H1 (cell line): ENCODE measurements at regions not wholly inside any gene's neighbourhood (a gene's known extent, or its start where the extent isn't known, plus 50 kb on each side); places are given as distances from the start of the nearest gene placed in this dataset.

Source experiments
- CTCF ChIA-PET: fragments of 300-600 bp; sonication (Branson Sonifier 250); formaldehyde crosslinking; loops from one replicate; lab custom pipeline; 2021; ENCODE audit not compliant: partially characterized antibody; lab: Charles Lee
- POLR2A ChIA-PET: fragments of 300-600 bp; sonication (Branson Sonifier 250); formaldehyde crosslinking; loops from one replicate; lab custom pipeline; 2021; ENCODE audit warnings: inconsistent platforms; ENCODE audit not compliant: partially characterized antibody; lab: Charles Lee
- DNase-seq, 2 experiments: peaks; one replicate each; pipeline versions ENCODE4 v3.0.0 to v3.0.0-alpha.2; 2010 to 2022; ENCODE audit warnings: low spot score in 2 of 2, low read depth in 1 of 2, mixed read lengths in 1 of 2
- FAIRE-seq: peaks from 2 replicates; lab custom pipeline; 2011; peaks lifted over from hg19 to GRCh38; lab: Jason Lieb, UNC
- H2AFZ ChIP-seq: 2 replicates; pipeline ENCODE4 v1.8.1; 2012; ENCODE audit warnings: low read length, inconsistent platforms
- H2AK5ac ChIP-seq: 2 replicates; pipeline ENCODE4 v1.6.1; 2013; ENCODE audit warnings: low read depth, low read length
- H2BK120ac ChIP-seq: replicated peaks from 2 replicates; pipeline ENCODE3; 2013; ENCODE audit warnings: low read depth, low read length, inconsistent platforms
- H2BK12ac ChIP-seq: 2 replicates; pipeline ENCODE4 v1.6.1; 2013; ENCODE audit warnings: low read depth, low read length
- H2BK15ac ChIP-seq: 2 replicates; pipeline ENCODE4 v1.6.1; 2013; ENCODE audit warnings: low read length
- H2BK20ac ChIP-seq: 2 replicates; pipeline ENCODE4 v1.6.1; 2013; ENCODE audit warnings: low read length
- H2BK5ac ChIP-seq: 2 replicates; pipeline ENCODE4 v1.6.1; 2013; ENCODE audit warnings: low read depth, low read length
- H3K14ac ChIP-seq: 2 replicates; pipeline ENCODE4 v1.6.1; 2013; ENCODE audit warnings: inconsistent platforms; ENCODE audit not compliant: insufficient read length
- H3K18ac ChIP-seq: 2 replicates; pipeline ENCODE4 v1.6.1; 2013; ENCODE audit warnings: low read length; ENCODE audit errors: extremely low read depth
- H3K23ac ChIP-seq: 2 replicates; pipeline ENCODE4 v1.6.1; 2013; ENCODE audit warnings: inconsistent platforms; ENCODE audit not compliant: insufficient read length
- H3K23me2 ChIP-seq: 2 replicates; pipeline ENCODE4 v1.6.1; 2013; ENCODE audit warnings: low read depth, low read length
- H3K27ac ChIP-seq: 2 replicates; pipeline ENCODE4 v1.6.1; 2011; ENCODE audit warnings: low read depth, low read length, inconsistent platforms
- H3K27me3 ChIP-seq, 4 experiments: replicated peaks in 1 of 4; 1 replicate in 1 of 4; 2 replicates in 3 of 4; pipeline versions ENCODE4 v1.6.1 to v1.8.1; 2011 to 2013; ENCODE audit warnings: low read length in 3 of 4, mild to moderate bottlenecking in 3 of 4, inconsistent platforms in 2 of 4, mixed read lengths in 2 of 4, moderate library complexity in 1 of 4; ENCODE audit not compliant: control insufficient read depth in 3 of 4, insufficient read depth in 3 of 4; ENCODE audit errors: extremely low read depth in 1 of 4
- H3K36me3 ChIP-seq, 4 experiments: 2 replicates each; pipeline versions ENCODE4 v1.6.1 to v1.8.1; 2011 to 2013; ENCODE audit warnings: mild to moderate bottlenecking in 4 of 4, low read length in 3 of 4, moderate library complexity in 2 of 4, control low read depth in 1 of 4, inconsistent platforms in 1 of 4; ENCODE audit not compliant: insufficient read depth in 4 of 4, control insufficient read depth in 2 of 4
- H3K4ac ChIP-seq: replicated peaks from 2 replicates; pipeline ENCODE3; 2013; ENCODE audit warnings: low read length, low read depth, mixed read lengths, inconsistent platforms; ENCODE audit not compliant: insufficient read length
- H3K4me1 ChIP-seq, 4 experiments: replicated peaks in 1 of 4; 1 replicate in 1 of 4; 2 replicates in 3 of 4; pipeline versions ENCODE4 v1.6.1 to v1.8.1; 2011 to 2013; ENCODE audit warnings: low read length in 3 of 4, inconsistent platforms in 2 of 4, mixed read lengths in 1 of 4; ENCODE audit not compliant: insufficient read depth in 4 of 4, control insufficient read depth in 3 of 4
- H3K4me2 ChIP-seq, 2 experiments: 2 replicates each; pipeline versions ENCODE4 v1.6.1 to v1.8.1; 2011 to 2013; ENCODE audit warnings: low read depth in 2 of 2, low read length in 2 of 2, control low read depth in 1 of 2, inconsistent platforms in 1 of 2, mild to moderate bottlenecking in 1 of 2; ENCODE audit not compliant: insufficient read depth in 1 of 2
- H3K4me3 ChIP-seq, 4 experiments: fragments of 200-600, 300-600 bp in 1 of 4; sonication (generic), shearing (Covaris generic), sonication (Bioruptor Twin) in 1 of 4; 2 replicates each; pipeline versions ENCODE4 v1.5.1 to v1.8.1; 2011 to 2016; ENCODE audit warnings: low read length in 4 of 4, low read depth in 3 of 4, control low read depth in 2 of 4, inconsistent platforms in 2 of 4, mild to moderate bottlenecking in 2 of 4, mixed read lengths in 1 of 4, moderate library complexity in 1 of 4; ENCODE audit not compliant: insufficient read depth in 2 of 4; ENCODE audit errors: extremely low read depth in 1 of 4
- H3K56ac ChIP-seq: replicated peaks from 2 replicates; pipeline ENCODE3; 2013; ENCODE audit warnings: low read depth, mild to moderate bottlenecking, mixed read lengths, low read length, inconsistent platforms; ENCODE audit not compliant: insufficient read length
- H3K79me1 ChIP-seq: 2 replicates; pipeline ENCODE4 v1.6.1; 2013; ENCODE audit warnings: low read depth, low read length, control low read depth
- H3K79me2 ChIP-seq, 2 experiments: 2 replicates each; pipeline versions ENCODE4 v1.6.1 to v1.8.1; 2012 to 2013; ENCODE audit warnings: low read length in 2 of 2, mild to moderate bottlenecking in 2 of 2, inconsistent platforms in 1 of 2; ENCODE audit not compliant: insufficient read depth in 2 of 2, control insufficient read depth in 1 of 2
- H3K9ac ChIP-seq, 4 experiments: replicated peaks in 1 of 4; 1 replicate in 1 of 4; 2 replicates in 3 of 4; pipeline versions ENCODE4 v1.6.1 to v1.8.1; 2011 to 2013; ENCODE audit warnings: low read depth in 3 of 4, low read length in 3 of 4, control low read depth in 2 of 4, mild to moderate bottlenecking in 2 of 4, moderate library complexity in 2 of 4, inconsistent platforms in 1 of 4; ENCODE audit errors: extremely low read depth in 1 of 4
- H3K9me3 ChIP-seq, 2 experiments: 2 replicates each; pipeline versions ENCODE4 v1.6.1 to v1.8.1; 2012 to 2013; ENCODE audit warnings: mild to moderate bottlenecking in 2 of 2, moderate library complexity in 2 of 2, control low read depth in 1 of 2, inconsistent platforms in 1 of 2, low read depth in 1 of 2, low read length in 1 of 2, mixed read lengths in 1 of 2; ENCODE audit not compliant: insufficient read depth in 2 of 2
- H4K20me1 ChIP-seq, 2 experiments: replicated peaks in 1 of 2; 2 replicates each; pipeline versions ENCODE3 to v1.8.1; 2011 to 2013; ENCODE audit warnings: inconsistent platforms in 2 of 2, low read length in 2 of 2, mild to moderate bottlenecking in 1 of 2; ENCODE audit not compliant: insufficient read depth in 2 of 2, control insufficient read depth in 1 of 2
- H4K5ac ChIP-seq: 2 replicates; pipeline ENCODE4 v1.6.1; 2013; ENCODE audit warnings: low read length, low read depth, mixed read lengths, inconsistent platforms; ENCODE audit not compliant: insufficient read length
- H4K8ac ChIP-seq: 2 replicates; pipeline ENCODE4 v1.8.0; 2013; ENCODE audit warnings: mild to moderate bottlenecking, moderate library complexity, low read length, inconsistent platforms; ENCODE audit not compliant: insufficient read depth; ENCODE audit errors: extremely low read depth
- H4K91ac ChIP-seq: replicated peaks from 2 replicates; pipeline ENCODE3; 2013; ENCODE audit warnings: low read length, mixed read lengths, inconsistent platforms; ENCODE audit not compliant: insufficient read length
- BACH1 ChIP-seq: IDR thresholded peaks from 2 replicates; pipeline ENCODE4 v1.6.1; 2012; ENCODE audit warnings: low read length, improper control_type of control experiment
- CHD2 ChIP-seq: IDR thresholded peaks from 2 replicates; pipeline ENCODE4 v1.6.1; 2012; ENCODE audit warnings: low read length, improper control_type of control experiment
- E2F6 ChIP-seq: IDR thresholded peaks from 2 replicates; pipeline ENCODE4 v1.6.1; 2012; ENCODE audit warnings: inconsistent platforms
- GTF2F1 ChIP-seq: IDR thresholded peaks from 2 replicates; pipeline ENCODE4 v1.6.1; 2012; ENCODE audit warnings: low read depth, low read length, improper control_type of control experiment, borderline replicate concordance
- HDAC2 ChIP-seq, 2 experiments: fragments of 300-600 bp in 1 of 2; sonication (generic) in 1 of 2; IDR thresholded peaks; 2 replicates each; pipeline ENCODE4 v1.6.1; 2011 to 2012; ENCODE audit warnings: low read depth in 2 of 2, low read length in 2 of 2, mild to moderate bottlenecking in 2 of 2, moderate library complexity in 2 of 2, borderline replicate concordance in 1 of 2, inconsistent platforms in 1 of 2
- JUND ChIP-seq: IDR thresholded peaks from 2 replicates; pipeline ENCODE4 v1.6.1; 2011; ENCODE audit warnings: mild to moderate bottlenecking, improper control_type of control experiment, low read length
- KDM5A ChIP-seq: fragments of 200-600 bp; IDR thresholded peaks from 2 replicates; pipeline ENCODE4 v1.7.1; 2012; ENCODE audit warnings: mild to moderate bottlenecking, low read length, inconsistent platforms, mixed read lengths
- MAX ChIP-seq: IDR thresholded peaks from 2 replicates; pipeline ENCODE4 v1.6.1; 2012; ENCODE audit warnings: inconsistent platforms
- NRF1 ChIP-seq: IDR thresholded peaks from 2 replicates; pipeline ENCODE4 v1.6.1; 2011; ENCODE audit warnings: mild to moderate bottlenecking, low read depth, low read length, improper control_type of control experiment
- POU5F1 ChIP-seq: IDR thresholded peaks from 2 replicates; pipeline ENCODE4 v1.6.1; 2011; ENCODE audit warnings: low read depth, mild to moderate bottlenecking, low read length, moderate library complexity
- RXRA ChIP-seq: IDR thresholded peaks from 2 replicates; pipeline ENCODE4 v1.6.1; 2011; ENCODE audit warnings: low read depth, mild to moderate bottlenecking, low read length, moderate library complexity; ENCODE audit not compliant: insufficient read depth
- SAP30 ChIP-seq: fragments of 300-600 bp; sonication (generic); IDR thresholded peaks from 2 replicates; pipeline ENCODE4 v1.7.1; 2012; ENCODE audit warnings: low read length, moderate library complexity, mild to moderate bottlenecking, inconsistent platforms; ENCODE audit not compliant: insufficient read depth, insufficient replicate concordance
- SIN3A ChIP-seq, 2 experiments: IDR thresholded peaks in 1 of 2; conservative IDR thresholded peaks in 1 of 2; 2 replicates each; pipeline ENCODE4 v1.6.1; 2011 to 2012; ENCODE audit warnings: low read length in 2 of 2, improper control_type of control experiment in 1 of 2, low read depth in 1 of 2, mild to moderate bottlenecking in 1 of 2
- SP1 ChIP-seq: IDR thresholded peaks from 2 replicates; pipeline ENCODE4 v1.6.1; 2011; ENCODE audit warnings: low read depth, low read length
- SP2 ChIP-seq: IDR thresholded peaks from 2 replicates; pipeline ENCODE4 v1.6.1; 2012; ENCODE audit warnings: mild to moderate bottlenecking, low read length, inconsistent platforms
- WGBS, 2 experiments: shearing (Covaris generic) in 1 of 2; methylation state at CpG; one replicate each; pipeline versions ENCODE4 v1.1.6 to v1.1.7; 2013 to 2015; ENCODE audit warnings: low lambda C conversion rate in 2 of 2, mixed read lengths in 2 of 2, inconsistent platforms in 1 of 2, low coverage in 1 of 2, missing lambda C conversion rate in 1 of 2; ENCODE audit not compliant: insufficient replicate concordance in 2 of 2, insufficient coverage in 1 of 2, insufficient read length in 1 of 2; ENCODE audit errors: extremely low coverage in 1 of 2, missing lambda C conversion rate in 1 of 2; 5-methylcytosine and 5-hydroxymethylcytosine counted together

- DNase-seq (no peak), FAIRE-seq (no peak)
- Histone ChIP-seq H3K27ac (no peak overlapping the region), H4K5ac (no peak overlapping the region), H2BK120ac (no peak overlapping the region), H3K56ac (no peak overlapping the region), H3K18ac (no peak overlapping the region), H3K79me1 (no peaks in the 10 kb centered on the region), H4K20me1 (no peaks in the 10 kb centered on the region), H2BK20ac (no peak overlapping the region), H2AFZ (no peak overlapping the region), H4K91ac (no peak overlapping the region), H4K8ac (no peak overlapping the region), H3K27me3 (no peaks in the 10 kb centered on the region), H3K23ac (no peak overlapping the region), H3K79me2 (no peaks in the 10 kb centered on the region), H3K14ac (no peak overlapping the region), H3K36me3 (no peaks in the 10 kb centered on the region), H2BK15ac (no peak overlapping the region), H3K4ac (no peak overlapping the region), H3K9ac (no peak overlapping the region), H2BK5ac (no peak overlapping the region), H3K23me2 (no peaks in the 10 kb centered on the region), H3K4me1 (no peaks in the 10 kb centered on the region), H3K9me3 (no peaks in the 10 kb centered on the region), H2AK5ac (no peak overlapping the region), H3K4me2 (no peak overlapping the region), H2BK12ac (no peak overlapping the region), H3K4me3 (no peak overlapping the region)
- ChIA-PET CTCF (interaction anchor here (0.9 kb wide), 1 partner anchor 20 kb away, joined by 3 read pairs; no protein-coding TSS in a partner anchor), POLR2A (no interaction called here)
- 96% methylated on average over 4 of the region's 4 CpGs; no CpG with 5 or more reads in 1 of the 2 experiments for WGBS, 2 experiments
- TF ChIP-seq JUND (no peak), SP2 (no peak), HDAC2 (IDR thresholded peaks at IDR 0.05; ENCODE audit: borderline replicate concordance in 1 of 2, low read depth in 2 of 2, low read length in 2 of 2) (no peak), MAX (no peak), E2F6 (no peak), GTF2F1 (no peak), SIN3A (conservative IDR thresholded peaks at IDR 0.05 in 1 of 2, IDR thresholded peaks at IDR 0.05 in 1 of 2; ENCODE audit: low read depth in 1 of 2, low read length in 2 of 2) (no peak), SP1 (no peak), SAP30 (no peak), POU5F1 (no peak), CHD2 (no peak), RXRA (no peak), NRF1 (no peak), KDM5A (no peak), BACH1 (no peak)
Observed at GRCh38 chrX:44063606-44064005, 90.4 kb upstream of the NDP start.
